ENCODE measurements at regions not wholly inside any gene's neighbourhood (a gene's known extent, or its start where the extent isn't known, plus 50 kb on each side); places are given as distances from the start of the nearest gene placed in this dataset.

DNA sequence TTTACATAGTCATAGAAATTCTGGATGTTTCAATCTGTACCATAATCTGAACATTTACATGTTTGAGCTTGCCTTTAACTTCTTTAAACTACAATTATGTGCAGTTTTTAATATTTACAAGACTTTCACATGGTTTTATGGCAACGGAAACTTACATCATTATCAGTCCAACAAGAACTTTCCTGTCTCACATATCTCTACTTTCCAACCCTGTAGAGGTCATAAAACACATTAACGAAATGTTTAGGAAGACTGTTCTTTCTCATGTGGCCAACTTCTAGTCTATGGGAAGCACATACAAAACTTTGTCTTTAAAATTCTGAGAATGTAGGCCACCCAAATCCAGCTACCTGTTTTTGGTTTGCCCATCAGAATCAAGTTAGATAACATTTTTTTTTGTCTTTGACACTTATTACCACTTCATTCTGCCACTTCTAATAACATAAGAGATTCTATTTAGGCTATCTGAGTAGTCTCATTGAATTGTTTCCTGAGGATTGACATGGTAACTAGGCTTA, 693.2 kb downstream of the KCNJ3 start:
- H3K27me3 ChIP-seq (ENCODE audit: control insufficient read depth, insufficient read depth, low read length, poor library complexity, severe bottlenecking), result no peaks in the 10 kb centered on the region
- WGBS, 2 experiments (ENCODE audit: insufficient coverage in 1 of 2, insufficient read length in 1 of 2), result 93 to 94% methylated on average over 2 of the region's 2 CpGs

DNA sequence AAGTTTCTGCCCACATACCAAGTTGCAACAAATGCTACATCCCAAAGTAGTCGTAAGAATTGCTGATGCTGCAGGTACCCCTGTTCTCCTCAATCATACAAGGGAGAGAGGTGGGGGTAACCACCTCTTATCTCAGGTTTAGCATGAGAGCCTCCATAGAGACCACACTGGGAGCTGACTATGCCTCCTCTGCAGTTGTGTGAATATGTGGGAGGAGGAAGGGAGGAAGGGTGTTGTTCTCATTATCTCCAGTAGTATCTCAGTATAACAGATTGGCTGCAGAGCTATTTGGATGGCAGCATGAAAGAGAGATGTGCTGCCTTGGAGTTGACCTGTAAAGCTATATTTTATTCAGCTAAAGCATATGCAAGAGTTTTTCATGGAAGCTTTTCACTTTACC, 690.7 kb downstream of the KCNJ3 start:
- no peaks in the 10 kb centered on the region for H3K9me3 ChIP-seq (ENCODE audit: control insufficient read depth, low read length)
- TF ChIP-seq, protein P1, sequence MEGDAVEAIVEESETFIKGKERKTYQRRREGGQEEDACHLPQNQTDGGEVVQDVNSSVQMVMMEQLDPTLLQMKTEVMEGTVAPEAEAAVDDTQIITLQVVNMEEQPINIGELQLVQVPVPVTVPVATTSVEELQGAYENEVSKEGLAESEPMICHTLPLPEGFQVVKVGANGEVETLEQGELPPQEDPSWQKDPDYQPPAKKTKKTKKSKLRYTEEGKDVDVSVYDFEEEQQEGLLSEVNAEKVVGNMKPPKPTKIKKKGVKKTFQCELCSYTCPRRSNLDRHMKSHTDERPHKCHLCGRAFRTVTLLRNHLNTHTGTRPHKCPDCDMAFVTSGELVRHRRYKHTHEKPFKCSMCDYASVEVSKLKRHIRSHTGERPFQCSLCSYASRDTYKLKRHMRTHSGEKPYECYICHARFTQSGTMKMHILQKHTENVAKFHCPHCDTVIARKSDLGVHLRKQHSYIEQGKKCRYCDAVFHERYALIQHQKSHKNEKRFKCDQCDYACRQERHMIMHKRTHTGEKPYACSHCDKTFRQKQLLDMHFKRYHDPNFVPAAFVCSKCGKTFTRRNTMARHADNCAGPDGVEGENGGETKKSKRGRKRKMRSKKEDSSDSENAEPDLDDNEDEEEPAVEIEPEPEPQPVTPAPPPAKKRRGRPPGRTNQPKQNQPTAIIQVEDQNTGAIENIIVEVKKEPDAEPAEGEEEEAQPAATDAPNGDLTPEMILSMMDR (conservative IDR thresholded peaks at IDR 0.05), result no peak
- no peak overlapping the region for H3K27ac ChIP-seq (ENCODE audit: low read depth, low read length)
- Mint-ChIP-seq H3K27ac (no peak overlapping the region), H3K36me3 (ENCODE audit: low read depth) (no peaks in the 10 kb centered on the region), H3K4me3 (no peak overlapping the region), H3K9me3 (no peaks in the 10 kb centered on the region), H3K27me3 (ENCODE audit: insufficient read depth) (no peaks in the 10 kb centered on the region), H3K4me1 (peaks cover 18% of the 10 kb centered on the region)
- H3K4me1 ChIP-seq (ENCODE audit: control insufficient read depth, insufficient read depth, low read length), result peaks cover 6% of the 10 kb centered on the region
- no peak overlapping the region for H3K9ac ChIP-seq (ENCODE audit: extremely low read depth, low read length, poor library complexity, severe bottlenecking)
- H3K4me3 ChIP-seq (ENCODE audit: low read length), result no peak overlapping the region
- no peaks in the 10 kb centered on the region for H3K27me3 ChIP-seq (ENCODE audit: control insufficient read depth, insufficient read depth, low read length, poor library complexity, severe bottlenecking)
- no peaks in the 10 kb centered on the region for H3K36me3 ChIP-seq (ENCODE audit: control insufficient read depth, insufficient read depth, low read length)
- WGBS, 2 experiments (ENCODE audit: insufficient coverage in 1 of 2, insufficient read length in 1 of 2), result 88% methylated on average over 1 of the region's 1 CpG; no CpG with 5 or more reads in 1 of the 2 experiments
- no peak for DNase-seq

More for the DNA sequence above, 693.2 kb downstream of the KCNJ3 start:
- Mint-ChIP-seq H3K36me3 (ENCODE audit: low read depth) (no peaks in the 10 kb centered on the region), H3K27ac (no peak overlapping the region), H3K4me1 (peaks cover 18% of the 10 kb centered on the region), H3K4me3 (no peak overlapping the region), H3K27me3 (ENCODE audit: insufficient read depth) (no peaks in the 10 kb centered on the region), H3K9me3 (no peaks in the 10 kb centered on the region)
- Histone ChIP-seq H3K4me1 (ENCODE audit: control insufficient read depth, insufficient read depth, low read length) (peaks cover 6% of the 10 kb centered on the region), H3K9ac (ENCODE audit: extremely low read depth, low read length, poor library complexity, severe bottlenecking) (no peak overlapping the region), H3K36me3 (ENCODE audit: control insufficient read depth, insufficient read depth, low read length) (no peaks in the 10 kb centered on the region), H3K4me3 (ENCODE audit: low read length) (no peak overlapping the region), H3K27ac (ENCODE audit: low read depth, low read length) (no peak overlapping the region), H3K9me3 (ENCODE audit: control insufficient read depth, low read length) (no peaks in the 10 kb centered on the region)
- DNase-seq, result no peak
- TF ChIP-seq, protein P1 (conservative IDR thresholded peaks at IDR 0.05), result no peak

DNA sequence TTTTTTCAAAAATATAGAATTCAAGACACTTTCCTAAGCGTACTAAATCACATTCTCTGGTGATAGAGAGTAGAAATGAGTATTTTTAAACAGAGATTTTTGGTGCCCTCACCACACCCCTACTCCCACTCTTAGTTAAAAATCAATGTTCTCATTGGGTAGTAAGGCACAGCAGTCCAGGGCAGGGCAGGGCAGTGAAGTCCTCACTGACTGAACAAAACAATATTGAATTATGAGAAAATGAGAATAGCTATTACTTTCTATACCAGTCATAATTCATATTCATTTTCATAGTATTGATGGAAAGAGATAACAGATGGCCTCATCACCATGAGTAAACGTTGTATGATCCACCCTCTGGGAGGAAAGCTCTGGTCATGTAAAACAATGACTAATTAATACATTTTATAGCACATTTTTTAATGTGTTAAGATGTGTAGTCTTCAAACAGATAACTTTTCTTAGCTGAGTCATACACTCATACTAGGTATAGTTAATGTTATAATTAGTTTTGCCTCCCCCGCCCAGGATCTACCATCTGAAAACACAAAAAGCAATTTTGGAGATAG, 686.1 kb downstream of the KCNJ3 start:
- Histone ChIP-seq H3K9me3 (ENCODE audit: control insufficient read depth, low read length) (no peaks in the 10 kb centered on the region), H3K4me3 (ENCODE audit: low read length) (no peak overlapping the region), H3K36me3 (ENCODE audit: control insufficient read depth, insufficient read depth, low read length) (no peaks in the 10 kb centered on the region), H3K9ac (ENCODE audit: extremely low read depth, low read length, poor library complexity, severe bottlenecking) (no peak overlapping the region), H3K4me1 (ENCODE audit: control insufficient read depth, insufficient read depth, low read length) (peaks cover 6% of the 10 kb centered on the region), H3K27me3 (ENCODE audit: control insufficient read depth, insufficient read depth, low read length, poor library complexity, severe bottlenecking) (no peaks in the 10 kb centered on the region), H3K27ac (ENCODE audit: low read depth, low read length) (no peak overlapping the region)
- no peak overlapping the region for H3K4me3 Mint-ChIP-seq
- H3K4me1 Mint-ChIP-seq, result peaks cover 12% of the 10 kb centered on the region
- 100% methylated on average over 2 of the region's 3 CpGs; no CpG with 5 or more reads in 1 of the 2 experiments for WGBS, 2 experiments (ENCODE audit: insufficient coverage in 1 of 2, insufficient read length in 1 of 2)
- no peaks in the 10 kb centered on the region for H3K36me3 Mint-ChIP-seq (ENCODE audit: low read depth)
- no peak overlapping the region for H3K27ac Mint-ChIP-seq
- no peak for DNase-seq
- H3K9me3 Mint-ChIP-seq, result no peaks in the 10 kb centered on the region
- TF ChIP-seq, protein P1 (conservative IDR thresholded peaks at IDR 0.05), result no peak
- H3K27me3 Mint-ChIP-seq (ENCODE audit: insufficient read depth), result no peaks in the 10 kb centered on the region

Data from endodermal cell (in vitro differentiated cells).